C4-2B (cell line): ENCODE measurements at regions not wholly inside any gene's neighbourhood (a gene's known extent, or its start where the extent isn't known, plus 50 kb on each side); places are given as distances from the start of the nearest gene placed in this dataset.

ENCODE experiments used
- H3K27ac ChIP-seq: fragments of 450-650 bp; 2 replicates; pipeline ENCODE4 v1.5.1; 2017
- ZFX ChIP-seq: fragments of 450-650 bp; IDR thresholded peaks from 2 replicates; pipeline ENCODE4 v1.6.1; 2017
- TF ChIP-seq, protein P1 (sequence below): fragments of 450-650 bp; conservative IDR thresholded peaks from 2 replicates; pipeline ENCODE4 v1.5.1; 2017; ENCODE audit warnings: mild to moderate bottlenecking

- no peak for TF ChIP-seq ZFX
- TF ChIP-seq, protein P1, sequence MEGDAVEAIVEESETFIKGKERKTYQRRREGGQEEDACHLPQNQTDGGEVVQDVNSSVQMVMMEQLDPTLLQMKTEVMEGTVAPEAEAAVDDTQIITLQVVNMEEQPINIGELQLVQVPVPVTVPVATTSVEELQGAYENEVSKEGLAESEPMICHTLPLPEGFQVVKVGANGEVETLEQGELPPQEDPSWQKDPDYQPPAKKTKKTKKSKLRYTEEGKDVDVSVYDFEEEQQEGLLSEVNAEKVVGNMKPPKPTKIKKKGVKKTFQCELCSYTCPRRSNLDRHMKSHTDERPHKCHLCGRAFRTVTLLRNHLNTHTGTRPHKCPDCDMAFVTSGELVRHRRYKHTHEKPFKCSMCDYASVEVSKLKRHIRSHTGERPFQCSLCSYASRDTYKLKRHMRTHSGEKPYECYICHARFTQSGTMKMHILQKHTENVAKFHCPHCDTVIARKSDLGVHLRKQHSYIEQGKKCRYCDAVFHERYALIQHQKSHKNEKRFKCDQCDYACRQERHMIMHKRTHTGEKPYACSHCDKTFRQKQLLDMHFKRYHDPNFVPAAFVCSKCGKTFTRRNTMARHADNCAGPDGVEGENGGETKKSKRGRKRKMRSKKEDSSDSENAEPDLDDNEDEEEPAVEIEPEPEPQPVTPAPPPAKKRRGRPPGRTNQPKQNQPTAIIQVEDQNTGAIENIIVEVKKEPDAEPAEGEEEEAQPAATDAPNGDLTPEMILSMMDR = no peak
- no peak overlapping the region for H3K27ac ChIP-seq
Observed at GRCh38 chr6:138570725-138571029, 71.4 kb upstream of the NHSL1 start.

GRCh38 chr6:138571181-138571580 lies 71.9 kb upstream of the NHSL1 start:
- no peak overlapping the region for H3K27ac ChIP-seq
- TF ChIP-seq, protein P1 = no peak
- no peak for TF ChIP-seq ZFX

DNA sequence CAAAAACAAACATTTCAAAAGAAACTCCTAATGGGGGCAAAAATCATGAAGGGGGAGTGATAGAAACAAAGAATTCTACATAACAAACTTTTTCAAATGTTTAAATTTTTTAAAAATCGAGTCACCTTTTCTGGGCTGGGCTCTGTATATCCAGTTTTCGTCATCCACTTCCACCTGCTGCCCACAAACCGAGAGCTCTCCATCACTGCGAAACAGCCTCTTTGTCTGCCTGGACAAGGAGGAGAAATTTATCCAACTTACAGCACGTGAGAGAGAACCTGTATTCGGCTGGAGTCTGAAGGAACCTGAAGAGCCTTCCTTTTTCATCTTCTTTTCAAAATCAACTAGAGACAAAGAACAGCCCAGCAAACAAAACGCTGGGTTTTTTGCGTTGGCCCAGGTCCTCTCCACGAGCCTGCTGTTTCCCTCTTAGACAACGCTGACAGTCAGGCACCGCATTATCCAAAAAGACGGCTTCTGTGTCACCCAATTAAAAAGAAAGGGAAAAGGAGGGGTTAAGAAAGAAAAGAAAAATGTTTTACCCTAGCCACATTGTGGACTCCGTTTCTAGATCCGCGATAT lies 72.4 kb upstream of the NHSL1 start:
- peak overlapping the region; percentile 59 for H3K27ac ChIP-seq
- TF ChIP-seq, protein P1 = no peak
- no peak for TF ChIP-seq ZFX

DNA sequence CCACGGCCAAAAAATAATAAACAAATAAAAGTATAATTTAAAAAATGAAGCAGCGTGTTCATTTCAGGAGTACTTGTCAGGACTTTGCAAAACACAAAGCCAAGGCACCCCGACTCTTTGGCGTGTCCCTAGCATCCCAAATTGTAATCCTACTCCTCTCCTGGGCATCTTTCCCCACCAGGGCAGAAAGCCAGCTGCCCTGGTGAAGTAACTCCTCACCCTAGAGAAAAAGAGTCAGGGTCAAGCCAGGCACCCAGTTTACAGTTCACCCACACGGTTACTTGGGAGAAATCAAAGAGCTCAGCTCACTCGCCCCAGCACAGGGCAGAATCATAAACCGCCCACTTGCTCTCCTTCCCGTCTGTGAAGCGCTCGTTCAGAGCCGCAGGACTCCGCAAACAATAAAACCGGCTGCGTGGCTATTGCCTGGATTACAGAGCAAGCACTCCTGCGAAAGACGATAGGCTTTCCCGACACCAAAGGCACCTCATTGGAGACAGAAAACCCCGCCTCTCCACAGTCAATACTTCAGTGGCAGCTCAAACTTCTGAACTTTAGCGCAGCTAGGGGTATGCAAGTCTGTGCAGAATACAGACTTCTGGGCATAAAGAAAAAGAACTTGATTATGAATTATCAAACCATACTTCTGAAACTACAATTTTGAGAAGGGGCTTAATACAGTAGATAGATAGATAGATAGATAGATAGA lies 73.0 kb upstream of the NHSL1 start:
- peak overlapping the region; percentile 59 for H3K27ac ChIP-seq
- TF ChIP-seq, protein P1 = no peak
- TF ChIP-seq ZFX = no peak

DNA sequence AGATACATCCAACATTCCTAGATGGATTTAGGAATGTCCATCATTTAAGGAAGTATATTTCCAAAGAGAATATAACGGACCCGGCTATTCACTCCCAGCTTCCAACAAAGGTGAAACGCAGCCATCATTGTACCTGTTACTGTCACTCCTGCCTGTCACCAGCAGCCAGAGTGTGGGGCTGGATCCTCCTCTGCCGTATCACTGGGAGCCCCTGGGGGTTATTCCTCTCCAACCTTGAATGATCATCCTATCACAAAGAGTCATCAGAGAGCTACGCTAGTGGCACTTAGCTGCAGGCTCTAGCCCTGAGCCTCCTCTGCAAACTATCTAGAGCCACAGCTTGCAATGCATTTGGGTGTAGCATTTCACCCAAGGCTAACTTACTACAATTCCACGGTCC lies 73.6 kb upstream of the NHSL1 start:
- no peak overlapping the region; the same call in 1 of the 2 replicates for H3K27ac ChIP-seq
- TF ChIP-seq ZFX = no peak
- TF ChIP-seq, protein P1 = no peak

DNA sequence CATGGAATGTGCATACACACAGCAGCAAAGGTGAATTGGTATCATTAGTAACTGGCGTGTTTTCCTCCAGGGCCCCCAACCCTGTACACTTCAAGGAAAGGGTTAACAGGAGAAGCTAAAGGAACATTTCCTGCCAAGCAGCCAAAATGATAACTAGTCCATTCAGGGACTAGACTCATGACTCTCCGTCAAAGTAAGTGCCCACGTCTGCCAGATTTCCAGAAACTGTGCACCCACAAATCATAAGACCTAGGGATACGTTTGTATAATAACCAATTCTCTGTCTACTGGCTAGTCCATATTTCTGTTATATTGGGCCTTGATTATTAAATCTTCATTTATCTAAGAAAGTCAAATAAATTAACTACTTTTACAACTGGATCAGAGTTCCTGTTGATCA lies 76.0 kb upstream of the NHSL1 start:
- H3K27ac ChIP-seq = no peak overlapping the region
- no peak for TF ChIP-seq ZFX
- TF ChIP-seq, protein P1 = no peak

DNA sequence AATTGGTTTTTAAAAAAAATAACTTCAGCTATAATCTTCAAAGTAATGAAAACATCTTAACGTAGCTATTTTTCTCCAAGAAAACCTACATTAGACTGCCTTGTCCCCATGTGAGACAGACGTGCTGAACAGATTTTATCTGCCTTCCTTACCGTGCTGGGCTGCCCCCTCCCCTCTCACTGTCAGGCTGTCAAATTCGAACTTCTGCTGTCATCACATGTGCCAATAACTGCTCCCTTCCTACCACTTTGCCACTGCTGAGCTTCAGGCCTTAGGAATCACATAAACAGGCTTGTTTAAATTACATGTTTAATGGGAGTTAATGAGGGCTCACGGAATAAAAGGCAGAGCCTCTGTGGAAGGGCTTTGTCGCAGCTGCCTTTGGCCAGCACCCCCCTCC lies 77.0 kb upstream of the NHSL1 start:
- TF ChIP-seq, protein P1 = no peak
- no peak for TF ChIP-seq ZFX
- H3K27ac ChIP-seq = no peak overlapping the region
